ENCODE measurements at regions not wholly inside any gene's neighbourhood (a gene's known extent, or its start where the extent isn't known, plus 50 kb on each side); places are given as distances from the start of the nearest gene placed in this dataset.
"Not testable (repeated sequence)": the region's sequence is repeated elsewhere in the genome, so short reads cannot be mapped to it uniquely, and the experiment has no call there.

- no peak for DNase-seq
These were observed 1291.2 kb downstream of the XPNPEP1 start for GRCh38 chr10:108632144-108632543.

GRCh38 chr10:108631332-108631731 lies 1292.0 kb downstream of the XPNPEP1 start:
- DNase-seq, result no peak

DNA sequence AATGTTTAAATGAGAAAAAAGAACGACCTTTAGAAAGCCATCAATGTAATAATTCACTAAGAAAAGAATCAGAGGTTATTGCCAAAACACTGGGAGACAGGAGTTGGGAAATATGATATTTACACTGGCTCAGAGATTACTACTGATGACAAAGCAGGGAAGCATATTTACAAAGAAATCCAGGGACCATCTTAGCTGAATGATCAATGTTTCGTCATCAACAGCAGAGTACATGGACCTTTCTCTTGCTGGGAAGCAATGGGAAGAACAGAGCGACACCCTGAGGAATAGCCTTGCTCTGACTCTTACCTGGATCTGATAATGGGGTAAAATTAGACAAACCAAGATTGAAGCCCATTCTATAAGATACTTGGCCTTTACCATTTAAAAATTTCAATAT lies 1293.5 kb downstream of the XPNPEP1 start:
- DNase-seq, result no peak

DNA sequence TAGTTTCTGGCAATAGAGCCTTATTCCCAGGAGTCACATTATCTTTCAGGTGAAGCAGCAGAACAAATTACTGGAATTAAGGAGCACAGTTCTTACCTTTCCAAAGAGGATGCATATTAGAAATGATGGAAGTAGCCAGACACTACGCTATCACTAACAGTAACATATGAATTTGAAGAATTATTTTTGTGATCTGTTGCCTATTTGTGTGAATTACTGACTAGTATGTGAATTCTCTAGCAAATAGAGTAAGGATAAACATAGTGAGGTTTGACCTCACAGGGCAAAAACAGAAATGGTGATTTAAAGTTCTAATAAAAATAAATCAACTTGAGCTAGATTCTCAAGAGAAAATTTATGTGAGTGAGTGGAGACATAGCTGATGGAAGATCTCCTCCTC lies 1299.3 kb downstream of the XPNPEP1 start:
- no peak for DNase-seq

GRCh38 chr10:108620821-108621534 lies 1302.3 kb downstream of the XPNPEP1 start:
- DNase-seq, result no peak

DNA sequence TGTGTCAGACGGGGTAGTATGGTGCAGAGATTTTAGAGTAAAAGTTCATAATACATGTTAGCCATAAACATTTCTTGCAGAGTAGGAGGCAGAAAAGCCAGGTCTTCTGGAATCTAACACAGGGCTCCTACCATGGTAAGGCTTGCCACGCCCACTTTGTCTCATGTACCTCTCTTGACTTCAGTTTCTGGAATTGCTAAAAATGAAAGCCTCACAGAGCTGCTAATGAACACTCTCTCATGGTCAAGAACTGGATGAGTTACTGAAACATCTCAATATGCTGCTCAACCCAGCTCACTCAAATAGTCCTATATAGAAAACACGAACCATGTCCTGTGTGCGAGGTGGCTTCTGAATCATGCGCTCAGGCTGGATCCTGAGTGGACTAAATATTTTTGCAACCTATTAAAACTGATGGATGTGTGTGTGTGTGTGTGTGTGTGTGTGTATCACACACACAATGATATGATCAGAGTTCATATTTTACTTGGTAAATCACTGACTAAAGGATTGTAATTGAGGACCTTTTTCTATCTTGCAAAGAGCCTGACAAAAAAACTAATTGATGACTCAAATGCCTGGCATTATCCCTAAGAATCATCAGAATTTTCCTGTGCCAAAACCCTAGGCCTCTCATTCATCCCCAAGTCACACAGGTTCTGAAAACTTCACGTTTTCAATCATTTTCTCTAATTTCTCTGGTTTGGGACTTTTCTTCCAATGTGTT lies 1306.6 kb downstream of the XPNPEP1 start:
- no peak for DNase-seq

GRCh38 chr10:108615576-108616320 lies 1307.6 kb downstream of the XPNPEP1 start:
- no peak for DNase-seq

DNA sequence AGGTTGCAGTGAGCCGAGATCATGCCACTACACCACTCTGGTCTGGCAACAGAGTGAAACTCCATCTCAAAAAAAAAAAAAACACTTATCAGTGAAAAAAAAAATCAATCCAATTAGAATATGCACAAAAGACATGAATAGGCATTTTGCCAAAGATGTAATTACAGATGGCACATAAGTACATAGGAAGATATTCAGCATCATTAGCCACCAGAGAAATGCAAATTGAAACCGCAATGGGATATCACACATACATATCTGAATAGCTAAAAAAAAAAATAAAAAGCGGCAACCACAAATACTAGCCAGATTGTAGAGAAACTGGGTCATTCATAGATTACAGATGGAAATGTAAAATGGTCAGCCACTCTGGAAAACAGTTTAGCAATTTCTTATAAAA lies 1310.8 kb downstream of the XPNPEP1 start:
- DNase-seq, result no peak

DNA sequence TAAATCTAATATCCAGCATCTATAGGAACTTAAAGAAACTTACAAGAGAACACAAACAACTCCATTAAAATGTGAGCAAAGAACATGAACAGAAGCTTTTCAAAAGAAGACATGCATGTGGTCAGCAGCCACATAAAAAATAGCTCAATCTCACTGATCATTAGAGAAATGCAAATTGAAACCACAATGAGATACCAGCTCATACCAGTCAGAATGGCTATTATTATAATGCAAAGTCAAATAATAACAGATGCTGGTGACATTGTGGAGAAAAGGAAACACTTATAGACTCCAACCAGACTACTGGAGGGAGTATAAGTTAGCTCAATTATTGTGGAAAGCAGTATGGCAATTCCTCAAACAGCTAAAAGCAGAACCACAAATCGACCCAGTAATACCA lies 1314.5 kb downstream of the XPNPEP1 start:
- no peak for DNase-seq

- DNase-seq, result no peak
These were observed 1321.5 kb downstream of the XPNPEP1 start for GRCh38 chr10:108601851-108602250.

DNA sequence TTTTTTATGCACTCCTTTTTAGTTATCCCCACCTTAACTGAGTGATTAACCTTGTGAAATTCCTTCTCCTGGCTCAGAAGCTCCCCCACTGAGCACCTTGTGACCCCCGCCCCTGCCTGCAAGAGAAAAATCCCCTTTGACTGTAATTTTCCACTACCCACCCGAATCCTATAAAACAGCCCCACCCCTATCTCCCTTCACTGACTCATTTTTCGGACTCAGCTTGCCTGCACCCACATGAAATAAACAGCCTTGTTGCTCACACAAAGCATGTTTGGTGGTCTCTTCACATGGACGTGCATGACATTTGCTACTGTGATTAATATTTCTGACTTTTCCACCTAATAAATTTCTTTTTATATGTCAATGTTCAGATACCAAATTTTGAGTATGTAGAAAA lies 1322.8 kb downstream of the XPNPEP1 start:
- DNase-seq, result not testable (repeated sequence)

- not testable (repeated sequence) for DNase-seq
These were observed 1324.0 kb downstream of the XPNPEP1 start for GRCh38 chr10:108599317-108599716.

DNA sequence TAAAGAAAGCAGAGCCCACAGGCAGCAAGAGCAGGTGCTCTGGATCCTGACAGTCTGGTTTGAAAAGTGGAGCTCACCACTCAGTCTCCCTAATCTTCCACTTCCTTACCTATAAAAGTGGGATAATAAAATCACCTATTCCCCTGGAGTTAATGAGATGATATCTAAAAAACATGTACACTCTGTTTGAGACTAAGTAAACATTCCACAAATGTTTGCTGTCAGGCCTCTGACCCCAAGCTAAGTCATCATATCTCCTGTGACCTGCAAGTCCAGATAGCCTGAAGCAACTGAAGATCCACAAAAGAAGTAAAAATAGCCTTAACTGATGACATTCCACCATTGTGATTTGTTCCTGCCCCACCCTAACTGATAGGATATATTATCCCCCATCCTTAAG lies 1324.5 kb downstream of the XPNPEP1 start:
- no peak for DNase-seq

- no peak for DNase-seq
These were observed 1325.0 kb downstream of the XPNPEP1 start for GRCh38 chr10:108598320-108598695.

- DNase-seq, result no peak
These were observed 1325.5 kb downstream of the XPNPEP1 start for GRCh38 chr10:108597657-108598319.

- no peak for DNase-seq
These were observed 1326.3 kb downstream of the XPNPEP1 start for GRCh38 chr10:108597031-108597430.

DNA sequence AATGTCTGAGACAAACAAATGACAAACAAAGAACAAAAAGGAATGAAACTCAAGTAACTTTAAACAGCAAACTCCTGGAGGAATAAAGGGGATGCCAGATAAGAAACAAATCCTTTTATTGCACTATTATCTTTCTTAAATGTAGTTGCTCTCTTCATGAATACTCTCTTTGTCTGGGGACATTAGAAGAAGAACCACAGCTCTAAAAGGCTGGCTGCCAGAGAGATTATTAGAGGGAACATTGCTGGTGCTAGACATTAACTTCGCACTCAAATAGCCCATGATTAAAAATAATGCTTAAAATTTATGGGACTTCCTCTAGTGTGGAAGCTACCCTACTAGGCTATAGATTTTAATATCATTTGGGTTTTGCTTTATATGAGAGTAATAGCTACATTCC lies 1330.4 kb downstream of the XPNPEP1 start:
- DNase-seq, result no peak

DNA sequence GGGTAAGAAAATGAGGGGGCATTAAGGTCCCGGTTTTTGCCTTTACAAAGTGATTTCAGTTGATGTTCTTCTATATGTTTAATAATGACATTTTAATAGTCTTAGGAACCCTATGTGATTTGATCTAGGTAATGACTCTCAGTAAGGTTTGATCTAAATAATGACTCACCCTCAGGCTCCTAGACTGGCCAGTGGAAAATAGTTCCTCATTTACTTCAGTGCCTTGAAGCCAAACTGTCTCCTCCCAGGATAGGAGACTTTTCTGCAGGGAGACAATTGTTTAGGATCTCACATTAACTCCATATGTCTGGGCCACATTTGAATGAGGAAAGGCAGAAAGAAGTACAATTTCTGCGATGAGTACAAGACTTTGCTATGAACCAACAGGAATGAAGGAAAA lies 1331.9 kb downstream of the XPNPEP1 start:
- DNase-seq, result no peak

DNA sequence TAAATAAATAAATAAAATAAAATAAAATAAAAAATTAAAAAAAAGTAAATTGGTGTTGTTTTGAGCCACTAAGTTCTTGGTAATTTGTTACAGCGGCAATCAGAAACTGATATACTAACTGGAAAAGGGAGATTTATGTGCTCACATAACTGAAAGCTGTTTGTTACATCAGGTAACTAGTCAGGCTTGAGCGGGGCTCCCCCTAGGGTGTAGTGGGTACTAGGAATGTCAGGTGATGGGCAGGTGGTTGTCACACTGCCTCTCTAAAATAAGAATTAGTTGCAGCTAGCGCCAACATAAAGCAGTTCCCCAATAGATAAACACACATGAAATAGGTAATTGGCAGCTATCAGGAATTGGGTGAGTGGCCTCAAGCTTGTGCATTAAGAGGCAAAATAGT lies 1336.9 kb downstream of the XPNPEP1 start:
- DNase-seq, result no peak

GRCh38 chr10:108583877-108584276 lies 1339.4 kb downstream of the XPNPEP1 start:
- DNase-seq, result no peak

GRCh38 chr10:108582888-108583287 lies 1340.4 kb downstream of the XPNPEP1 start:
- no peak for DNase-seq

DNA sequence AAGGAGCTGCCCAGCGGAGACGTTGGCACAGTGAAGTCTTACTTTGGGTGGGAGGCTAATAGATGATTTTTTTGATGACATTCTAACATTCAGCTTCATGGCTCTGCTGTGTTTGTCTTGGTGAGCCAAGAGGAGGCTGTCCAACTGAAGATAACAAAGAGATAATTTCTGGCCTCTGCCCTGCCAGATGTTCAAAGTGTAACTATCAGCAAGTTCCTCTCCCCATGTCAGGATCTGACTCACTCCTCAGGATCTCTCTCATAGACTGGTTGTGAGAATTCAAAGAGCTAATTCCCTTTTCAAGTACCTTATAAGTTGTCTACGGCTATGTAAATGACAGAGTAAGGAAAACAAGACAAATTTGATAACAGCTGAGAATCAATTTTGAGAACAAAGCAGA lies 1340.9 kb downstream of the XPNPEP1 start:
- no peak for DNase-seq

GRCh38 chr10:108578258-108578657 lies 1345.1 kb downstream of the XPNPEP1 start:
- no peak for DNase-seq

Measured in CD4-positive, alpha-beta T cell treated with Interleukin-21 for 1 hour (primary cell).